ENCODE measurements at regions not wholly inside any gene's neighbourhood (a gene's known extent, or its start where the extent isn't known, plus 50 kb on each side); places are given as distances from the start of the nearest gene placed in this dataset.

DNA sequence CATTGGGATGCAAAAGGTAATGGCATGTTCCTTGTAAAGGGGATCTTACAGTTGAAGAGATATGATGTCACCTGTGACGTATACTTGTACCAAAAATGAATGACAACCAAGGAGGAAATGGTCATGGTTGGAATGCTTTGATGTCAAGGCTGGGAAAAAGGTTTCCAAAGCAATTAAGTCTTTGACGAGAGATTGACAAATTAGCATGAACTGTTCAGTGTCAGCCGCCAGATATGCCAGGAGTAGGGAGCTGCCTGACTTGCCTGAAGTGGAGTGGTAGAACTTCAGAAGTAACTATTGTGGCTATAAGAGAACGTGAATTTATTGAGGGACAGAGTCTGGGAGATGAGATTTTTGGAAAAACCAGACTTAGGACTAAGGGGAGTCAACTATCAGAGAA lies 88.1 kb downstream of the SEPTIN7 start:
- TF ChIP-seq, protein P1, sequence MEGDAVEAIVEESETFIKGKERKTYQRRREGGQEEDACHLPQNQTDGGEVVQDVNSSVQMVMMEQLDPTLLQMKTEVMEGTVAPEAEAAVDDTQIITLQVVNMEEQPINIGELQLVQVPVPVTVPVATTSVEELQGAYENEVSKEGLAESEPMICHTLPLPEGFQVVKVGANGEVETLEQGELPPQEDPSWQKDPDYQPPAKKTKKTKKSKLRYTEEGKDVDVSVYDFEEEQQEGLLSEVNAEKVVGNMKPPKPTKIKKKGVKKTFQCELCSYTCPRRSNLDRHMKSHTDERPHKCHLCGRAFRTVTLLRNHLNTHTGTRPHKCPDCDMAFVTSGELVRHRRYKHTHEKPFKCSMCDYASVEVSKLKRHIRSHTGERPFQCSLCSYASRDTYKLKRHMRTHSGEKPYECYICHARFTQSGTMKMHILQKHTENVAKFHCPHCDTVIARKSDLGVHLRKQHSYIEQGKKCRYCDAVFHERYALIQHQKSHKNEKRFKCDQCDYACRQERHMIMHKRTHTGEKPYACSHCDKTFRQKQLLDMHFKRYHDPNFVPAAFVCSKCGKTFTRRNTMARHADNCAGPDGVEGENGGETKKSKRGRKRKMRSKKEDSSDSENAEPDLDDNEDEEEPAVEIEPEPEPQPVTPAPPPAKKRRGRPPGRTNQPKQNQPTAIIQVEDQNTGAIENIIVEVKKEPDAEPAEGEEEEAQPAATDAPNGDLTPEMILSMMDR (IDR thresholded peaks at IDR 0.05) = no peak
- TF ChIP-seq POLR2A (IDR thresholded peaks at IDR 0.05) = no peak

All from Peyer's patch (tissue), 4 donors.